H9 (cell line): ENCODE measurements at regions not wholly inside any gene's neighbourhood (a gene's known extent, or its start where the extent isn't known, plus 50 kb on each side); places are given as distances from the start of the nearest gene placed in this dataset.
A peak's percentile ranks its signal among the peaks of the same experiment; 100 is the strongest.

Experiments
- DNase-seq: peaks from one replicate; pipeline ENCODE4 v3.0.0-alpha.2; 2017
- H2AFZ ChIP-seq: one replicate; pipeline ENCODE4 v1.6.1; 2013; ENCODE audit warnings: mild to moderate bottlenecking, low read length, control low read depth, moderate library complexity
- H2AK5ac ChIP-seq: 2 replicates; pipeline ENCODE4 v1.6.1; 2013; ENCODE audit warnings: low read length, control low read depth, mixed read lengths; ENCODE audit not compliant: insufficient read length
- H2BK120ac ChIP-seq: one replicate; pipeline ENCODE4 v1.6.1; 2013; ENCODE audit warnings: low read depth, mild to moderate bottlenecking, low read length, control low read depth, inconsistent platforms; ENCODE audit not compliant: poor library complexity, severe bottlenecking
- H2BK12ac ChIP-seq: 2 replicates; pipeline ENCODE4 v1.6.1; 2013; ENCODE audit warnings: low read length, control low read depth, mixed read lengths, low read depth; ENCODE audit not compliant: insufficient read length
- H2BK15ac ChIP-seq: 2 replicates; pipeline ENCODE4 v1.6.1; 2013; ENCODE audit warnings: low read depth, low read length, control low read depth
- H2BK20ac ChIP-seq: one replicate; pipeline ENCODE4 v1.6.1; 2013; ENCODE audit warnings: low read depth, mild to moderate bottlenecking, low read length, control low read depth, inconsistent platforms; ENCODE audit not compliant: poor library complexity, severe bottlenecking
- H2BK5ac ChIP-seq: 2 replicates; pipeline ENCODE4 v1.6.1; 2013; ENCODE audit warnings: low read length, control low read depth, mixed read lengths; ENCODE audit not compliant: insufficient read length
- H3K14ac ChIP-seq: 2 replicates; pipeline ENCODE4 v1.6.1; 2013; ENCODE audit warnings: low read length, control low read depth; ENCODE audit not compliant: insufficient read depth
- H3K18ac ChIP-seq: 2 replicates; pipeline ENCODE4 v1.6.1; 2013; ENCODE audit warnings: low read depth, mild to moderate bottlenecking, mixed read lengths, low read length, control low read depth; ENCODE audit not compliant: insufficient read length
- H3K23ac ChIP-seq: 2 replicates; pipeline ENCODE4 v1.6.1; 2013; ENCODE audit warnings: low read length, control low read depth, mixed read lengths, low read depth; ENCODE audit not compliant: insufficient read length
- H3K23me2 ChIP-seq: 2 replicates; pipeline ENCODE4 v1.6.1; 2013; ENCODE audit warnings: low read depth, mild to moderate bottlenecking, mixed read lengths, low read length, control low read depth; ENCODE audit not compliant: insufficient read length, poor library complexity, severe bottlenecking
- H3K27ac ChIP-seq: 2 replicates; pipeline ENCODE4 v1.5.1; 2013; ENCODE audit warnings: low read length, control low read depth, mixed read lengths, low read depth; ENCODE audit not compliant: insufficient read length
- H3K27me3 ChIP-seq: 2 replicates; pipeline ENCODE4 v1.6.1; 2013; ENCODE audit warnings: low read length, control low read depth, inconsistent platforms; ENCODE audit not compliant: insufficient read depth
- H3K4ac ChIP-seq: 2 replicates; pipeline ENCODE4 v1.6.1; 2013; ENCODE audit warnings: low read depth, mild to moderate bottlenecking, control low read depth, inconsistent platforms, low read length, moderate library complexity
- H3K4me1 ChIP-seq: 2 replicates; pipeline ENCODE4 v1.6.1; 2013; ENCODE audit warnings: low read length, control low read depth, inconsistent platforms; ENCODE audit not compliant: insufficient read depth
- H3K4me2 ChIP-seq: 2 replicates; pipeline ENCODE4 v1.6.1; 2013; ENCODE audit warnings: low read length, control low read depth, mixed read lengths; ENCODE audit not compliant: insufficient read length, insufficient read depth
- H3K56ac ChIP-seq: 2 replicates; pipeline ENCODE4 v1.6.1; 2013; ENCODE audit warnings: low read depth, mild to moderate bottlenecking, mixed read lengths, low read length, control low read depth; ENCODE audit not compliant: insufficient read length
- H3K79me1 ChIP-seq: 2 replicates; pipeline ENCODE4 v1.6.1; 2013; ENCODE audit warnings: low read depth, mild to moderate bottlenecking, moderate library complexity, low read length, control low read depth, inconsistent platforms; ENCODE audit not compliant: insufficient read depth, poor library complexity, severe bottlenecking
- H3K79me2 ChIP-seq: 2 replicates; pipeline ENCODE4 v1.6.1; 2013; ENCODE audit warnings: low read length, control low read depth, inconsistent platforms; ENCODE audit not compliant: insufficient read depth
- H3K9ac ChIP-seq: 2 replicates; pipeline ENCODE4 v1.6.1; 2013; ENCODE audit warnings: low read length, control low read depth, mixed read lengths; ENCODE audit not compliant: insufficient read length; ENCODE audit errors: extremely low read depth
- H3K9me3 ChIP-seq: one replicate; pipeline ENCODE4 v1.6.1; 2013; ENCODE audit warnings: low read depth, low read length, inconsistent platforms; ENCODE audit not compliant: control insufficient read depth
- H3T11ph ChIP-seq: one replicate; pipeline ENCODE4 v1.6.1; 2013; ENCODE audit warnings: mild to moderate bottlenecking, low read length, control low read depth, inconsistent platforms
- H4K20me1 ChIP-seq: one replicate; pipeline ENCODE4 v1.6.1; 2013; ENCODE audit not compliant: control insufficient read depth, insufficient read length, insufficient read depth
- H4K5ac ChIP-seq: 2 replicates; pipeline ENCODE4 v1.6.1; 2013; ENCODE audit warnings: low read depth, mild to moderate bottlenecking, mixed read lengths, low read length, control low read depth; ENCODE audit not compliant: insufficient read length
- H4K8ac ChIP-seq: replicated peaks from 2 replicates; pipeline ENCODE4 v1.6.1; 2013; ENCODE audit warnings: low read length, control low read depth, mixed read lengths, low read depth; ENCODE audit not compliant: insufficient read length
- H4K91ac ChIP-seq: 2 replicates; pipeline ENCODE4 v1.6.1; 2013; ENCODE audit warnings: low read depth, mild to moderate bottlenecking, moderate library complexity, mixed read lengths, low read length, control low read depth; ENCODE audit not compliant: insufficient read length
- H3K27ac Mint-ChIP-seq, 3 experiments: 2 replicates in 2 of 3; 3 replicates in 1 of 3; pipeline ENCODE4 v1.8.0; 2020 to 2021; ENCODE audit warnings: mixed read lengths in 3 of 3, mild to moderate bottlenecking in 1 of 3, moderate library complexity in 1 of 3
- H3K27me3 Mint-ChIP-seq: 2 replicates; pipeline ENCODE4 v1.8.0; 2021; ENCODE audit warnings: low read depth, mild to moderate bottlenecking, moderate library complexity, mixed read lengths
- H3K36me3 Mint-ChIP-seq, 3 experiments: 2 replicates in 2 of 3; 3 replicates in 1 of 3; pipeline ENCODE4 v1.8.0; 2020 to 2021; ENCODE audit warnings: low read depth in 3 of 3, mixed read lengths in 3 of 3; ENCODE audit not compliant: insufficient read depth in 1 of 3
- H3K4me1 Mint-ChIP-seq, 2 experiments: 2 replicates each; pipeline ENCODE4 v1.8.0; 2020; ENCODE audit warnings: mixed read lengths in 2 of 2
- H3K4me3 Mint-ChIP-seq, 2 experiments: 2 replicates in 1 of 2; 3 replicates in 1 of 2; pipeline ENCODE4 v1.8.0; 2020 to 2021; ENCODE audit warnings: mild to moderate bottlenecking in 2 of 2, mixed read lengths in 2 of 2, moderate library complexity in 1 of 2
- H3K9me3 Mint-ChIP-seq, 2 experiments: 2 replicates in 1 of 2; 3 replicates in 1 of 2; pipeline ENCODE4 v1.8.0; 2020; ENCODE audit warnings: mild to moderate bottlenecking in 2 of 2, mixed read lengths in 2 of 2, moderate library complexity in 1 of 2
- WGBS: extraction: QIAGEN DNeasy Blood & Tissue Kit; methylation state at CpG from one replicate; pipeline ENCODE4 v1.1.7; 2013; ENCODE audit warnings: missing lambda C conversion rate, low lambda C conversion rate, mixed read lengths; ENCODE audit not compliant: insufficient read length; ENCODE audit errors: extremely low coverage; 5-methylcytosine and 5-hydroxymethylcytosine counted together
- TF ChIP-seq, protein P1 (sequence below): fragments of 200-600 bp; sonication (generic); conservative IDR thresholded peaks from 3 replicates; pipeline ENCODE4 v1.8.0; 2021; ENCODE audit warnings: antibody characterized with exemption, mild to moderate bottlenecking

- Histone ChIP-seq H2AFZ (no peak overlapping the region), H4K20me1 (no peaks in the 10 kb centered on the region), H3K27ac (no peak overlapping the region), H3K79me1 (no peaks in the 10 kb centered on the region), H2BK20ac (no peak overlapping the region), H3K79me2 (no peaks in the 10 kb centered on the region), H3K9ac (no peak overlapping the region), H3K9me3 (no peaks in the 10 kb centered on the region), H3K4me2 (no peak overlapping the region), H3K4me1 (no peaks in the 10 kb centered on the region), H3K23me2 (no peaks in the 10 kb centered on the region), H2AK5ac (no peak overlapping the region), H3K18ac (peak overlapping the region; percentile 33), H3K27me3 (no peaks in the 10 kb centered on the region), H4K8ac (no peak overlapping the region), H2BK120ac (no peak overlapping the region), H2BK15ac (no peak overlapping the region), H4K91ac (no peak overlapping the region), H3K23ac (no peak overlapping the region), H3K4ac (no peak overlapping the region), H2BK12ac (no peak overlapping the region), H4K5ac (no peak overlapping the region), H3K56ac (no peak overlapping the region), H3K14ac (peak overlapping the region; percentile 55; the same call in 1 of the 2 replicates), H3T11ph (no peak overlapping the region), H2BK5ac (no peak overlapping the region)
- Mint-ChIP-seq H3K9me3 (peaks cover 10 to 37% of the 10 kb centered on the region in 2 experiments), H3K27me3 (no peaks in the 10 kb centered on the region), H3K4me1 (peaks cover 14 to 36% of the 10 kb centered on the region in 2 experiments), H3K36me3 (peaks cover 27 to 52% (median 29%) of the 10 kb centered on the region in 3 experiments), H3K27ac (peak overlapping the region in 1 of 3 experiments; percentile 31; a peak in 2 of 7 replicates), H3K4me3 (no peak overlapping the region)
- TF ChIP-seq, protein P1, sequence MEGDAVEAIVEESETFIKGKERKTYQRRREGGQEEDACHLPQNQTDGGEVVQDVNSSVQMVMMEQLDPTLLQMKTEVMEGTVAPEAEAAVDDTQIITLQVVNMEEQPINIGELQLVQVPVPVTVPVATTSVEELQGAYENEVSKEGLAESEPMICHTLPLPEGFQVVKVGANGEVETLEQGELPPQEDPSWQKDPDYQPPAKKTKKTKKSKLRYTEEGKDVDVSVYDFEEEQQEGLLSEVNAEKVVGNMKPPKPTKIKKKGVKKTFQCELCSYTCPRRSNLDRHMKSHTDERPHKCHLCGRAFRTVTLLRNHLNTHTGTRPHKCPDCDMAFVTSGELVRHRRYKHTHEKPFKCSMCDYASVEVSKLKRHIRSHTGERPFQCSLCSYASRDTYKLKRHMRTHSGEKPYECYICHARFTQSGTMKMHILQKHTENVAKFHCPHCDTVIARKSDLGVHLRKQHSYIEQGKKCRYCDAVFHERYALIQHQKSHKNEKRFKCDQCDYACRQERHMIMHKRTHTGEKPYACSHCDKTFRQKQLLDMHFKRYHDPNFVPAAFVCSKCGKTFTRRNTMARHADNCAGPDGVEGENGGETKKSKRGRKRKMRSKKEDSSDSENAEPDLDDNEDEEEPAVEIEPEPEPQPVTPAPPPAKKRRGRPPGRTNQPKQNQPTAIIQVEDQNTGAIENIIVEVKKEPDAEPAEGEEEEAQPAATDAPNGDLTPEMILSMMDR: no peak
- no CpG with 5 or more reads among the region's 5 CpGs for WGBS
- no peak for DNase-seq
These were observed 486.3 kb upstream of the PABPC4L start for GRCh38 chr4:134687646-134688628.
